CD14-positive monocyte (primary cell): ENCODE measurements at regions not wholly inside any gene's neighbourhood (a gene's known extent, or its start where the extent isn't known, plus 50 kb on each side); places are given as distances from the start of the nearest gene placed in this dataset.
A peak's percentile ranks its signal among the peaks of the same experiment; 100 is the strongest.

Experiments used
- DNase-seq, 3 donors: peaks; one replicate each; pipeline ENCODE4 v3.0.0-alpha.2; 2011 to 2022
- H2AFZ ChIP-seq: 2 replicates; pipeline ENCODE4 v1.6.0; 2012; ENCODE audit warnings: mild to moderate bottlenecking, low read depth, low read length, inconsistent platforms; ENCODE audit not compliant: insufficient read depth, poor library complexity, severe bottlenecking
- H3K27ac ChIP-seq, 2 donors: 1 replicate in 1 of 2; 2 replicates in 1 of 2; pipeline ENCODE4 v1.5.1; 2012 to 2013; ENCODE audit warnings: low read length in 2 of 2, control low read depth in 1 of 2, inconsistent platforms in 1 of 2, low read depth in 1 of 2, mild to moderate bottlenecking in 1 of 2
- H3K27me3 ChIP-seq, 2 donors: one replicate each; pipeline versions ENCODE4 v1.6.0 to v1.6.1; 2011 to 2013; ENCODE audit warnings: low read length in 2 of 2; ENCODE audit not compliant: control insufficient read depth in 2 of 2, insufficient read depth in 2 of 2
- H3K36me3 ChIP-seq, 2 donors: replicated peaks in 1 of 2; 1 replicate in 1 of 2; 2 replicates in 1 of 2; pipeline versions ENCODE4 v1.5.1 to v1.6.1; 2012 to 2013; ENCODE audit warnings: low read length in 2 of 2, control low read depth in 1 of 2, inconsistent platforms in 1 of 2, mild to moderate bottlenecking in 1 of 2; ENCODE audit not compliant: insufficient read depth in 2 of 2, control insufficient read depth in 1 of 2
- H3K4me1 ChIP-seq, 2 donors: 1 replicate in 1 of 2; 2 replicates in 1 of 2; pipeline versions ENCODE4 v1.5.1 to v1.6.1; 2012 to 2013; ENCODE audit warnings: low read length in 2 of 2, control low read depth in 1 of 2, inconsistent platforms in 1 of 2, mild to moderate bottlenecking in 1 of 2, moderate library complexity in 1 of 2; ENCODE audit not compliant: insufficient read depth in 2 of 2, control insufficient read depth in 1 of 2
- H3K4me2 ChIP-seq: replicated peaks from 2 replicates; pipeline ENCODE3; 2012; ENCODE audit warnings: low read length, moderate library complexity, mild to moderate bottlenecking; ENCODE audit not compliant: poor library complexity, severe bottlenecking; ENCODE audit errors: extremely low read depth
- H3K4me3 ChIP-seq, 3 experiments: fragments of 200-600 bp in 1 of 3; sonication (generic) in 1 of 3; replicated peaks in 1 of 3; 1 replicate in 2 of 3; 2 replicates in 1 of 3; pipeline ENCODE4 v1.5.1; 2011 to 2013; ENCODE audit warnings: low read length in 3 of 3, mild to moderate bottlenecking in 3 of 3, control low read depth in 2 of 3, low read depth in 2 of 3, inconsistent platforms in 1 of 3, moderate library complexity in 1 of 3
- H3K79me2 ChIP-seq: 2 replicates; pipeline ENCODE4 v1.6.0; 2012; ENCODE audit warnings: mild to moderate bottlenecking, control low read depth, inconsistent platforms, low read length, moderate library complexity; ENCODE audit not compliant: insufficient read depth
- H3K9ac ChIP-seq: 2 replicates; pipeline ENCODE4 v1.6.0; 2017; ENCODE audit warnings: low read length, mild to moderate bottlenecking; ENCODE audit not compliant: insufficient read depth, poor library complexity, severe bottlenecking
- H3K9me3 ChIP-seq, 2 donors: replicated peaks in 1 of 2; 1 replicate in 1 of 2; 2 replicates in 1 of 2; pipeline versions ENCODE4 v1.5.1 to v1.6.1; 2012 to 2013; ENCODE audit warnings: low read length in 2 of 2, control low read depth in 1 of 2; ENCODE audit not compliant: control insufficient read depth in 1 of 2, insufficient read depth in 1 of 2
- H4K20me1 ChIP-seq: 2 replicates; pipeline ENCODE4 v1.6.0; 2012; ENCODE audit warnings: mild to moderate bottlenecking, low read length, control low read depth, moderate library complexity; ENCODE audit not compliant: insufficient read depth
- H3K27ac Mint-ChIP-seq, 7 donors: one replicate each; pipeline ENCODE4 v1.8.0; 2020; ENCODE audit warnings: mild to moderate bottlenecking in 7 of 7, mixed read lengths in 7 of 7, moderate library complexity in 6 of 7, inconsistent platforms in 2 of 7
- H3K27me3 Mint-ChIP-seq, 3 donors: one replicate each; pipeline ENCODE4 v1.8.0; 2021 to 2022; ENCODE audit warnings: low read depth in 3 of 3, mild to moderate bottlenecking in 3 of 3, mixed read lengths in 3 of 3, moderate library complexity in 3 of 3, inconsistent platforms in 1 of 3
- H3K36me3 Mint-ChIP-seq, 2 donors: one replicate each; pipeline ENCODE4 v1.8.0; 2020; ENCODE audit warnings: mixed read lengths in 2 of 2, inconsistent platforms in 1 of 2, mild to moderate bottlenecking in 1 of 2
- H3K4me1 Mint-ChIP-seq: one replicate; pipeline ENCODE4 v1.8.0; 2020; ENCODE audit warnings: mild to moderate bottlenecking, mixed read lengths
- H3K4me3 Mint-ChIP-seq, 2 donors: one replicate each; pipeline ENCODE4 v1.8.0; 2020; ENCODE audit warnings: mild to moderate bottlenecking in 2 of 2, mixed read lengths in 2 of 2, moderate library complexity in 1 of 2
- H3K9me3 Mint-ChIP-seq, 7 donors: one replicate each; pipeline ENCODE4 v1.8.0; 2020 to 2022; ENCODE audit warnings: mixed read lengths in 7 of 7, mild to moderate bottlenecking in 6 of 7, moderate library complexity in 6 of 7, inconsistent platforms in 2 of 7
- CTCF ChIP-seq: fragments of 200-600 bp; IDR thresholded peaks from one replicate; pipeline ENCODE4 v1.8.0; 2022; ENCODE audit warnings: antibody characterized with exemption, mild to moderate bottlenecking
- WGBS: methylation state at CpG from one replicate; pipeline ENCODE4 v1.1.5; 2013; ENCODE audit warnings: missing lambda C conversion rate; ENCODE audit not compliant: insufficient coverage; 5-methylcytosine and 5-hydroxymethylcytosine counted together
- intact Hi-C, 2 donors: fragments of 100-400 bp; cut with micrococcal nuclease; formaldehyde crosslinking; loops; one replicate each; pipeline versions ENCODE4 v1.15.0 to v1.15.1; 2023

GRCh38 chr9:78131969-78132700 is 100.5 kb upstream of the GNAQ start:
- peak overlapping the region; percentile 65 for H2AFZ ChIP-seq
- no peaks in the 10 kb centered on the region for H3K36me3 ChIP-seq
- H3K27ac ChIP-seq: peak overlapping the region in 1 of 2 donors; percentile 54
- no peaks in the 10 kb centered on the region for H3K79me2 ChIP-seq
- peak overlapping the region; percentile 61 for H3K4me2 ChIP-seq
- no peaks in the 10 kb centered on the region for H3K36me3 Mint-ChIP-seq
- intact Hi-C loops: no loop called here
- WGBS: no CpG with 5 or more reads among the region's 2 CpGs
- H3K4me1 ChIP-seq: peaks cover 0 to 10% of the 10 kb centered on the region in 2 donors
- no peaks in the 10 kb centered on the region for H4K20me1 ChIP-seq
- DNase-seq: no peak
- H3K9ac ChIP-seq: no peak overlapping the region
- H3K9me3 ChIP-seq: no peaks in the 10 kb centered on the region
- peak overlapping the region; percentile 60 to 76 for H3K4me3 Mint-ChIP-seq
- H3K4me1 Mint-ChIP-seq: peaks cover 9% of the 10 kb centered on the region
- peaks cover 0 to 3% (median 3%) of the 10 kb centered on the region in 3 donors for H3K27me3 Mint-ChIP-seq
- H3K27me3 ChIP-seq: no peaks in the 10 kb centered on the region
- H3K9me3 Mint-ChIP-seq: peaks cover 0 to 6% (median 2%) of the 10 kb centered on the region in 7 donors
- peak overlapping the region in 2 of 3 experiments; percentile 21 to 62 for H3K4me3 ChIP-seq
- TF ChIP-seq CTCF: no peak
- peak overlapping the region in 3 of 7 donors; percentile 14 to 74 (median 65) for H3K27ac Mint-ChIP-seq

DNA sequence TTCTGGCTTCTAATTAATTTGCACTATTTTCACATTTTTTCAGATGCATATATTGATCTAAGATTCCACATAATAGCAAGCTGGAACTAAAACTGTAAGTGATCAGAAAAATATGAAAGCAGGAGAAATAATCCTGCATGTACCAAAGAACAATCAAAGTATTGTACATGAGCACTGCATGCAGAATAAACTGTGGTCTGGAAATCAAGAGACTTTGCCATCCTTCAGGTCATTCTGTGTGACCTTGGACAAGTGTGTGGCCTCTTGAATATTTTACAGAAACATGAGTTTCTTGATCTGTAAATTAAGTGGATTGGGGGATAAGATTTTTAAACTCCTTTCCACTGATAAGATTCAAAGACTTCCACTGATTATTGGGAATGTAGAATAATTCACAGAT is 99.2 kb upstream of the GNAQ start:
- Histone ChIP-seq H3K9me3 (no peaks in the 10 kb centered on the region), H3K4me1 (peaks cover 0 to 10% of the 10 kb centered on the region in 2 donors), H3K27me3 (no peaks in the 10 kb centered on the region), H3K79me2 (no peaks in the 10 kb centered on the region), H3K4me3 (no peak overlapping the region), H2AFZ (peak overlapping the region; percentile 17), H3K27ac (no peak overlapping the region), H3K4me2 (no peak overlapping the region), H3K36me3 (no peaks in the 10 kb centered on the region), H4K20me1 (no peaks in the 10 kb centered on the region), H3K9ac (no peak overlapping the region)
- TF ChIP-seq CTCF: no peak
- H3K36me3 Mint-ChIP-seq: no peaks in the 10 kb centered on the region
- peaks cover 0 to 4% (median 0%) of the 10 kb centered on the region in 7 donors for H3K9me3 Mint-ChIP-seq
- peaks cover 9% of the 10 kb centered on the region for H3K4me1 Mint-ChIP-seq
- peaks cover 0 to 3% (median 3%) of the 10 kb centered on the region in 3 donors for H3K27me3 Mint-ChIP-seq
- no peak overlapping the region for H3K27ac Mint-ChIP-seq
- intact Hi-C loops: no loop called here
- no peak for DNase-seq
- no peak overlapping the region for H3K4me3 Mint-ChIP-seq
